Esophagus muscularis mucosa (tissue), 4 donors: ENCODE measurements at regions not wholly inside any gene's neighbourhood (a gene's known extent, or its start where the extent isn't known, plus 50 kb on each side); places are given as distances from the start of the nearest gene placed in this dataset.

Experiments
- DNase-seq: peaks from one replicate; pipeline ENCODE4 v3.0.0-alpha.2; 2017; ENCODE audit errors: extremely low spot score
- H3K27ac ChIP-seq, 4 donors: fragments of 200-600 bp; sonication (generic); replicated peaks in 1 of 4; 1 replicate in 3 of 4; 2 replicates in 1 of 4; pipeline ENCODE4 v1.5.1; 2016 to 2019; ENCODE audit warnings: mild to moderate bottlenecking in 1 of 4
- H3K27me3 ChIP-seq, 4 donors: fragments of 200-600 bp; sonication (generic); one replicate each; pipeline versions ENCODE4 v1.5.1 to v1.6.0; 2016 to 2019
- H3K36me3 ChIP-seq, 4 donors: fragments of 200-600 bp; sonication (generic); one replicate each; pipeline ENCODE4 v1.5.1; 2016 to 2019
- H3K4me1 ChIP-seq, 4 donors: fragments of 200-600 bp; sonication (generic); one replicate each; pipeline ENCODE4 v1.5.1; 2016 to 2019
- H3K4me3 ChIP-seq, 4 donors: fragments of 200-600 bp; sonication (generic); 1 replicate in 2 of 4; 2 replicates in 2 of 4; pipeline ENCODE4 v1.5.1; 2016 to 2019; ENCODE audit warnings: mild to moderate bottlenecking in 4 of 4, moderate library complexity in 1 of 4
- H3K9me3 ChIP-seq, 4 donors: fragments of 200-600 bp; sonication (generic); 1 replicate in 3 of 4; 2 replicates in 1 of 4; pipeline ENCODE4 v1.5.1; 2016 to 2019
- EP300 ChIP-seq: sonication (generic); formaldehyde crosslinking; IDR thresholded peaks from one replicate; pipeline ENCODE4 v1.6.1; 2017; ENCODE audit warnings: antibody characterized with exemption
- POLR2A ChIP-seq: fragments of 450-650 bp; IDR thresholded peaks from one replicate; pipeline ENCODE4 v1.6.1; 2017; ENCODE audit warnings: antibody characterized with exemption, moderate library complexity, mild to moderate bottlenecking, low read depth
- POLR2AphosphoS5 ChIP-seq, 2 donors: sonication (generic); formaldehyde crosslinking; IDR thresholded peaks; one replicate each; pipeline ENCODE4 v1.6.1; 2017; ENCODE audit warnings: antibody characterized with exemption in 2 of 2
- WGBS: methylation state at CpG from one replicate; pipeline ENCODE4 v1.1.5; 2018; 5-methylcytosine and 5-hydroxymethylcytosine counted together
- intact Hi-C: fragments of 100-400 bp; cut with DNase I; formaldehyde crosslinking; loops from one replicate; pipeline ENCODE4 v1.15.1; 2023
- TF ChIP-seq, protein P1 (sequence below), 3 experiments: fragments of 200-600 bp in 2 of 3; fragments of 450-650 bp in 1 of 3; sonication (generic) in 2 of 3; IDR thresholded peaks; one replicate each; pipeline ENCODE4 v1.5.1; 2017 to 2019; ENCODE audit warnings: antibody characterized with exemption in 3 of 3, mild to moderate bottlenecking in 2 of 3, moderate library complexity in 1 of 3

DNA sequence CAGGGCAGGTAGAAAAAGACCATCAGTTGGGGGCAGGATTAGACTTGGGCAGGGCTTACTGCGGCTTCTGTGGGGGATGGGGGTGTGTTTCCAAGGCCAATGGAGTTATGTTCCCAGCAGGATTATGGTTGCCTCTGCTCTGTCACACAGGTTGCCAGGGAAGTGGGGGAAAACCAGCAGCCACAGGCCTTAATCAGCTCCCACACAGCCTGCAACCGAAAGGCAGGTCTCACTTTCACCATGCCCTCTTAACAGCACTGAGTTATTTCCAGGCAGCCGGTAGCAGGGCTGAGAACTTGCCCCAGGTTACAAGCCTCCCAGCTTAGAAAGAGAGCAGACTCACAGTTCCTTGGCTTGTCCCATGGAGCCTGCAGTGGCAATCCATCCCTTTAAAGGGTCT, 205.5 kb downstream of the FGF10 start:
- H3K4me3 ChIP-seq = no peak overlapping the region
- DNase-seq = no peak
- no peaks in the 10 kb centered on the region for H3K9me3 ChIP-seq
- no peaks in the 10 kb centered on the region for H3K36me3 ChIP-seq
- no peaks in the 10 kb centered on the region for H3K27me3 ChIP-seq
- no peak overlapping the region for H3K27ac ChIP-seq
- WGBS = 86% methylated on average over 1 of the region's 3 CpGs
- intact Hi-C loops = no loop called here
- no peaks in the 10 kb centered on the region for H3K4me1 ChIP-seq
- TF ChIP-seq, protein P1, sequence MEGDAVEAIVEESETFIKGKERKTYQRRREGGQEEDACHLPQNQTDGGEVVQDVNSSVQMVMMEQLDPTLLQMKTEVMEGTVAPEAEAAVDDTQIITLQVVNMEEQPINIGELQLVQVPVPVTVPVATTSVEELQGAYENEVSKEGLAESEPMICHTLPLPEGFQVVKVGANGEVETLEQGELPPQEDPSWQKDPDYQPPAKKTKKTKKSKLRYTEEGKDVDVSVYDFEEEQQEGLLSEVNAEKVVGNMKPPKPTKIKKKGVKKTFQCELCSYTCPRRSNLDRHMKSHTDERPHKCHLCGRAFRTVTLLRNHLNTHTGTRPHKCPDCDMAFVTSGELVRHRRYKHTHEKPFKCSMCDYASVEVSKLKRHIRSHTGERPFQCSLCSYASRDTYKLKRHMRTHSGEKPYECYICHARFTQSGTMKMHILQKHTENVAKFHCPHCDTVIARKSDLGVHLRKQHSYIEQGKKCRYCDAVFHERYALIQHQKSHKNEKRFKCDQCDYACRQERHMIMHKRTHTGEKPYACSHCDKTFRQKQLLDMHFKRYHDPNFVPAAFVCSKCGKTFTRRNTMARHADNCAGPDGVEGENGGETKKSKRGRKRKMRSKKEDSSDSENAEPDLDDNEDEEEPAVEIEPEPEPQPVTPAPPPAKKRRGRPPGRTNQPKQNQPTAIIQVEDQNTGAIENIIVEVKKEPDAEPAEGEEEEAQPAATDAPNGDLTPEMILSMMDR (IDR thresholded peaks at IDR 0.05) = no peak
- TF ChIP-seq POLR2AphosphoS5 (IDR thresholded peaks at IDR 0.05) (no peak), POLR2A (no peak)

DNA sequence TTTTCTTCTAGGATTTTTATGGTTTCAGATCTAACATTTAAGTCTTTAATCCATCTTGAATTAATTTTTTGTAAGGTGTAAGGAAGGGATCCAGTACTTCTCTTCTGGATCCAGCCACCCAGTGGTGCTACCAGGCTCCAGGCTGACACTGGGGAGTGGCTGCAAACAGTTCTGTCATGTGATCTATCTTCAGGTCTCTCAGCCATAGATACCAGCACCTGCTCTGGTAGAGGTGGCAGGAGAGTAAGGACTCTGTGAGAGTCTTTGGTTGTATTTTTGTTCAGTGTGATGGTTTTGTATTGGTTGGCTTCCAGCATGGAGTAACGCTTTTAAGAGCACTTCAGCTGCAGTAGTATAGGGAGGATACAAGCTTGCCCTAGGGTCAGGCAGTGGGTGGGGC, 205.9 kb downstream of the FGF10 start:
- H3K27ac ChIP-seq = no peak overlapping the region
- no peaks in the 10 kb centered on the region for H3K9me3 ChIP-seq
- H3K36me3 ChIP-seq = no peaks in the 10 kb centered on the region
- H3K4me3 ChIP-seq = no peak overlapping the region
- intact Hi-C loops = no loop called here
- no peaks in the 10 kb centered on the region for H3K4me1 ChIP-seq
- WGBS = 92% methylated on average over 1 of the region's 1 CpG
- no peak for DNase-seq
- H3K27me3 ChIP-seq = no peaks in the 10 kb centered on the region
- TF ChIP-seq POLR2A (no peak), POLR2AphosphoS5 (IDR thresholded peaks at IDR 0.05) (no peak), EP300 (no peak)
- TF ChIP-seq, protein P1 (IDR thresholded peaks at IDR 0.05) = no peak

DNA sequence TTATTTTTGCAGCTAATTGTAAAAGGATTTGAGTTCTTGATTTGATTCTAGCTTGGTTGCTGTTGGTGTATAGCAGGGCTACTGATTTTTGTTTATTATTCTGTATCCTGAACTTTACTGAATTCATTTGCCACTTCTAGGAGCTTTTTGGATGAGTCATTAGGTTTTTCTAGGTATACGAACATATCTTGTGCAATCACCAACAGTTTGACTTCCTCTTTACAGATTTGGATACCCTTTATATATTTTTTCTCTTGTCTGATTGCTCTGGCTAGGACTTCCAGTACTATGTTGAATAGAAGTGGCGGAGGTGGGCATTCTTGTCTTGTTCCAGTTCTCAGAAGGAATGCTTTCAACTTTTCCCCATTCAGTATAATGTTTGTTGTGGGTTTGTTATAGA, 210.8 kb downstream of the FGF10 start:
- intact Hi-C loops = no loop called here
- no peak overlapping the region for H3K4me3 ChIP-seq
- H3K9me3 ChIP-seq = peaks cover 0 to 9% (median 7%) of the 10 kb centered on the region in 4 donors
- no peak for DNase-seq
- TF ChIP-seq POLR2AphosphoS5 (IDR thresholded peaks at IDR 0.05) (no peak), POLR2A (no peak), EP300 (no peak)
- TF ChIP-seq, protein P1 (IDR thresholded peaks at IDR 0.05) = no peak
- H3K36me3 ChIP-seq = no peaks in the 10 kb centered on the region
- 78% methylated on average over 2 of the region's 2 CpGs for WGBS
- H3K4me1 ChIP-seq = no peaks in the 10 kb centered on the region
- no peaks in the 10 kb centered on the region for H3K27me3 ChIP-seq
- H3K27ac ChIP-seq = no peak overlapping the region

DNA sequence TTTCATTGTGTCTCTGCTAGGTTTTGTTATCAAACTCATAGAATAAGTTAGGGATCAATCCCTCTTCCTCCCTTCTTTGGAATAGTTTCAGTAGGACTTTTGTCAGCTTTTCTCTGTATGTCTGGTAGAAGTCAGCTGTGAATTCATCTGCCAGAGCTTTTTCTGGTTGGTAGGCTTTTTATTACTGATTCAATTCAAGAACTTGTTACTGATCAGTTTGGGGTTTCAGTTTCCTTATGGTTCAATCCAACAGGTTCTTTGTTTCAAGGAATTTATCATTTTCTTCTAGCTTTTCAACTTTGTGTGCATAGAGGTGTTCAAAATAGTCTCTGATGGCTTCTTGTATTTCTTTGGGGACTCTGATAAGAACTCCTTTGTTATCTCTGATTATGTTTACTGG, 221.7 kb downstream of the FGF10 start:
- peaks cover 0 to 5% (median 0%) of the 10 kb centered on the region in 4 donors for H3K9me3 ChIP-seq
- TF ChIP-seq POLR2A = no peak
- TF ChIP-seq, protein P1 (IDR thresholded peaks at IDR 0.05) = no peak
- TF ChIP-seq POLR2AphosphoS5 (IDR thresholded peaks at IDR 0.05) = no peak
- TF ChIP-seq EP300 = no peak
- no peak for DNase-seq
- intact Hi-C loops = no loop called here
- no peak overlapping the region for H3K4me3 ChIP-seq
- no peaks in the 10 kb centered on the region for H3K36me3 ChIP-seq
- no peaks in the 10 kb centered on the region for H3K27me3 ChIP-seq
- H3K27ac ChIP-seq = no peak overlapping the region
- H3K4me1 ChIP-seq = no peaks in the 10 kb centered on the region

DNA sequence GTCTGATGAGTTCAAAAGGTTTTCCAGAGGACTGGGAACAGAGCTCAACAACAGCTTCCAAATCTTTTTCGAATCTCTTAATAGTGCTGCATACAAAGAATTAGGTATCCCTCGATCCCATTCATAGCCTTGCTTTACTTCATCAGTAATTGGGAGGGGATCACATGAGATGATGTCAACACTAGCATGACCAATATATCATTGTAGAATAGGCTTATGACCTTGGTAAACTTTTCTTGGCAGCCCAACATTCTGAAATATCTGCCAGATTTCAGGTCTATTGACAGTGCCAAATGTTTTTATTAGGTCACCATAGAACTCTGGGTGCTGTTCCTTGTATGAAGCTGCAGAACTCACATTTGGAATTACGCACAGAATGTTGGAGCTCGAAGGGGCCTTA, 228.9 kb downstream of the FGF10 start:
- TF ChIP-seq, protein P1 (IDR thresholded peaks at IDR 0.05) = no peak
- TF ChIP-seq EP300 (no peak), POLR2A (no peak), POLR2AphosphoS5 (IDR thresholded peaks at IDR 0.05) (no peak)
- DNase-seq = no peak
- H3K27me3 ChIP-seq = no peaks in the 10 kb centered on the region
- H3K4me3 ChIP-seq = no peak overlapping the region
- H3K27ac ChIP-seq = no peak overlapping the region
- H3K4me1 ChIP-seq = no peaks in the 10 kb centered on the region
- intact Hi-C loops = no loop called here
- 72% methylated on average over 4 of the region's 4 CpGs for WGBS
- H3K36me3 ChIP-seq = no peaks in the 10 kb centered on the region
- H3K9me3 ChIP-seq = peaks cover 0 to 9% (median 7%) of the 10 kb centered on the region in 4 donors
